Activated naive CD8-positive, alpha-beta T cell treated with anti-CD3 and anti-CD28 coated beads, Interleukin-2, amount 50 U/mL, for 24 hours (primary cell): ENCODE measurements at regions not wholly inside any gene's neighbourhood (a gene's known extent, or its start where the extent isn't known, plus 50 kb on each side); places are given as distances from the start of the nearest gene placed in this dataset.

Source experiments
- ATAC-seq: fragments of 150-1000 bp; cut with Tn5 transposase; one replicate; pipeline ENCODE4 v1.10.0; 2021
- DNase-seq: peaks from one replicate; pipeline ENCODE4 v3.0.0; 2021
- H3K27ac Mint-ChIP-seq: one replicate; pipeline ENCODE4 v1.8.0; 2021; ENCODE audit warnings: mild to moderate bottlenecking, mixed read lengths
- H3K27me3 Mint-ChIP-seq: one replicate; pipeline ENCODE4 v1.8.0; 2021; ENCODE audit warnings: mixed read lengths
- H3K36me3 Mint-ChIP-seq: one replicate; pipeline ENCODE4 v1.8.0; 2021; ENCODE audit warnings: low read depth, mixed read lengths
- H3K4me1 Mint-ChIP-seq: one replicate; pipeline ENCODE4 v1.8.0; 2021; ENCODE audit warnings: mixed read lengths
- H3K4me3 Mint-ChIP-seq: one replicate; pipeline ENCODE4 v1.8.0; 2021; ENCODE audit warnings: mild to moderate bottlenecking, moderate library complexity, mixed read lengths
- H3K9me3 Mint-ChIP-seq: one replicate; pipeline ENCODE4 v1.8.0; 2021; ENCODE audit warnings: mixed read lengths

DNA sequence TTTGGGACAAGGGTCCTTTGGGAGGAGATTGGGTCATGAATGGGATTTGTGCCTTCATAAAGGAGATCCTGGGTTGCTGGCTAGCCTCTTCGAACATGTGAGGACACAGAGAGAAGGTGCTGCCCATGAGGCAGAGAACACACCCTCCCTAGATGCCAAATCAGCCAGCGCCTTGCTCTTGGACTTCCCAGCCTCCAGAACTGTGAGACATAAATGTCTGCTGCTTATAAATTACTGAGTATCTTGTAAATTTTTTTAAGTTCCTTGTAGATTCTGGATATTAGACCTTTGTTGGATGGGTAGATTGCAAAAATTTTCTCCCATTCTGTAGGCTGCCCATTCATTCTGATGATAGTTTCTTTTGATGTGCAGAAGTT, 297.5 kb upstream of the FOXQ1 start:
- Mint-ChIP-seq H3K27ac (no peak overlapping the region), H3K4me1 (no peaks in the 10 kb centered on the region), H3K4me3 (no peak overlapping the region), H3K36me3 (no peaks in the 10 kb centered on the region), H3K27me3 (peaks cover 10% of the 10 kb centered on the region), H3K9me3 (no peaks in the 10 kb centered on the region)
- no peak for ATAC-seq
- no peak for DNase-seq

DNA sequence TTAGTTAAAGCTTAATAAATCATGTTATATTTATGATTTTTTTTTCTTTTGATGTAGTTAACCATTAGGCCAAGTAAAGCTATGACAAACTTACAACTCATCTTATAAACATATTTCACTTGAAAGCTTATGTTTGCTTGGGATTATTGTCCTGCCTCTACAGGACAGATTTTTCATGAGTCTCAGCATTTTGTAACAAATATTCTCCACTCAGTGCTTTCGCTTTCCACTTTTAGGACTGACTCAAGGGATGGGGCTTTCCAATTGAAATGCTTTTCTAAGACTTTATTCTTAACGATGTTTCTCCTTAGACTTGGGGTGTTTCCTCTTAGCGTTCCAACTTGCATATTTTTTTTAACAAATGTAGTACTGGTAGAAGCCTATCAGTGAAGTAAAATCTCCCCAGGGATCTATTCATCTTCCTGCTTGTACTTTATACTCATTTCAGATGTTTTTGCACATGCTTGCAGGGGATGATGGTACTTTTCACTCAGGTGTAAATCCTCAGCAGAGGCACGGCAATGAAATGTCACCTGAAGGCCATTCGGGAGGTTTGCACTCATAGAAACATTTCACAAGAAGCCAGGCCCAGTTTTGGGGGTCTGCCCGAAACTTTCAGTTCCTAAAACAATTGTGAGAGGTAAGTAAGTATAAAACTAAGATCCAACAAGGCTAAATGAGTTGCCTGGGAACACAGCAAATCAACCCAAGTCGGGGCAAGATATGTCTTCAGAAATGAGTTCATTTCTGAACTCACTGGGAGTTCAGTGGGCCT, 298.1 kb upstream of the FOXQ1 start:
- peaks cover 12% of the 10 kb centered on the region for H3K27me3 Mint-ChIP-seq
- H3K4me3 Mint-ChIP-seq, result no peak overlapping the region
- H3K27ac Mint-ChIP-seq, result no peak overlapping the region
- no peak for DNase-seq
- no peak for ATAC-seq
- no peaks in the 10 kb centered on the region for H3K4me1 Mint-ChIP-seq
- H3K36me3 Mint-ChIP-seq, result no peaks in the 10 kb centered on the region
- H3K9me3 Mint-ChIP-seq, result no peaks in the 10 kb centered on the region

DNA sequence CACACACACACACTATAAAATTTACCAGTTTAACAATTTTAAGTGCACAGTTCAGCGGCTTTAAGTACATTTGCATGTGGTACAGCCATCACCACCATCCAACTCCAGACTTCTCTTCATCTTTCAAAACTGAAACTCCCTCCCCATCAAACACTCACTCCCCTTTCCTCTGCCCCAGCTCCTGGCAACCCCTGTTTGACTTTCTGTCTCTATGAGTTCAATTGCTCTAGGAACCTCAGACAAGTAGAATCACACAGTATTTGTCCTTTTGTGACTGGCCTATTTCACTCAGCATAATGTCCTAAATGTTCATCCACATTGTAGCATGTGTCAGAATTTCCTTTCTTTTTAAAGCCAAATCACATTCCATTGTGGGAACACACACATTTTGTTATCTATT, 302.8 kb upstream of the FOXQ1 start:
- no peak for ATAC-seq
- Mint-ChIP-seq H3K9me3 (no peaks in the 10 kb centered on the region), H3K4me3 (no peak overlapping the region), H3K36me3 (no peaks in the 10 kb centered on the region), H3K27ac (no peak overlapping the region), H3K27me3 (peaks cover 7% of the 10 kb centered on the region), H3K4me1 (no peaks in the 10 kb centered on the region)
- DNase-seq, result no peak

DNA sequence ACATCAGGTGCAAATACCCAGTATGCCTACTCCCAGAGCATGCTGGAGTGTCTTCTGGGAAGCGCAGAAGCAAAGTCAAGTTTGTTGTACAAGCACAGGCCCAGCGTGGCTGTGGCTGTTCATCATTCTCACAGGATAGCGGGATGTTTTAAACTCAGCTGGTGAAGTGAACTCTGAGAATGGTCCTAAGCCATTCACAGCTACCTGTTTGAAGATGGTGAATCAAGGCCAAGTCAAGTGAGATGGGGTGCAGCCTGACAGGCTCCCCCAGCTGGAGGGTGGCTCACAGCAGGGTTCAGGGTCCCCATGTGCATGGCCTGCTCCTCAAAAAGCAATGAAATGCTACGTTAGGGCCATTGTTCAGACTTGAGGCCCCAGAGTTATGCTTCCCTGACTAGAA, 304.7 kb upstream of the FOXQ1 start:
- H3K4me1 Mint-ChIP-seq, result no peaks in the 10 kb centered on the region
- ATAC-seq, result no peak
- no peak overlapping the region for H3K27ac Mint-ChIP-seq
- H3K36me3 Mint-ChIP-seq, result no peaks in the 10 kb centered on the region
- H3K9me3 Mint-ChIP-seq, result no peaks in the 10 kb centered on the region
- DNase-seq, result no peak
- no peak overlapping the region for H3K4me3 Mint-ChIP-seq
- H3K27me3 Mint-ChIP-seq, result peaks cover 6% of the 10 kb centered on the region

DNA sequence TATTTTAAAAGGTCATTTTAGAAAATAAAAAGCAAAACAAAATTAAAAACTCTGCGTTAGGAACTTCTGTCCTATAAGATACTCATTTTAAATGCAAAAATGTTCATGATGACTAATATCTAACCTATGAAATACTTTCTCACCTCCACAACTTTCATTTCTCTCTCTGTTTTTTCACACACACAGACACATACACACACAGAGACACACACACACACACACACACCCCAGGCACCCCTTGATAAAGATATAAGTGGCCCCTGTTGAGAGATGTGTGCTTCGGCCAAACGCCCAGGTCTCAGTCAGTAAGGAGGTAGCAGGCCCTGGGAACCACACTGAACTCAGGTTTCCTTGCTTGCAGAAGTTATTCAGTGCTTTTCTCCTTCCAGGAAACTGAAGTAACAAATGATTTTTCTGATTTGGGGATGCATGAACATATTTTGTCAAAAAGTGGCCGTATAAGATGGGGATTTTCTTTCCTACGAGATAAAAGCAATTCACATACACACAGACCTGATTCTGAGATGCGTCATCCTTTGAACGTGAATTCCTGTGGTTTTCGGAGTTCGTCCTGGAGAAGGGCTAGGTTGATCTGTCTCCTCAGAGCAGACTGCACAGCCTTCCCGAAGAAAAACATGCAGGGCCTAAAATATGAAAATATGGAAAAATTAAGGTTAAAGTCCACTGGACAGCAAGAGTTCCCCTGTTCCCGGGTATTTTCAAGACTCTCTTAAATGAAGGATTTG, 306.8 kb upstream of the FOXQ1 start:
- no peaks in the 10 kb centered on the region for H3K36me3 Mint-ChIP-seq
- DNase-seq, result no peak
- no peaks in the 10 kb centered on the region for H3K9me3 Mint-ChIP-seq
- no peak overlapping the region for H3K27ac Mint-ChIP-seq
- no peak for ATAC-seq
- H3K27me3 Mint-ChIP-seq, result peaks cover 3% of the 10 kb centered on the region
- no peaks in the 10 kb centered on the region for H3K4me1 Mint-ChIP-seq
- H3K4me3 Mint-ChIP-seq, result no peak overlapping the region

DNA sequence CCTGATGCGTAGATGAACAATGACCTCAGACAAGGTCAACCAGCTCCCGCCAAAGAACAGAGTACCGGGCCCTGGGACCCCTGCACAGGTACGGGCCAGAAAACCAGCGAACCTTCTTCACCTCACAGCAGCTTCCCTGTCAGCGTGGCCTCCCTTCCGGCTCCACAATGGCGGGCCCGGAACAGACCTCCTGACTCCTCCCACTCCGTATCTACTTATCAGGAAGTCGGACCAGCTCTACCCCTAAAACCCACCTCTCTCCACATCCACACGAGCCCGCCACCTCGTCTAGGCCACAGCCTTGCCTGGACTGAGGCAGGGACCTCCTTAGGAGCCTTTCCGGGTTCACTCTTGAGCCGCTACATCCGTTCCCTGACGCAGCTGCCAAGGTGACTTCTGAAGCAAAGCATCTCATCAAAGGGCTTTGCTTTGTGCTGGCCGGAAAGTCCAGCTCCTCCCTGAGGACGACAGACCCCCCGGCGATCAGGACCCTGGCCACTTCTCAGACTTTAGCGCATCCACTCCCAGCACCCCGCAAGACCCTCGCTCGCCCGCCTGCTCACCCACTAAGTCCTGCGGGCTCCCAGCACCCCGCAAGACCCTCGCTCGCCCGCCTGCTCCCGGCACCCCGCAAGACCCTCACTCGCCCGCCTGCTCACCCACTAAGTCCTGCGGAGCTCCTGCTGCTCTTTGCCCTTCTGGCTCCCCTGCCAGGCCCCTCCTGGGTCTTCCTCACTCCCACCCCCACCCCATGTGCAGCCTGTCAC, 308.3 kb upstream of the FOXQ1 start:
- no peak for DNase-seq
- H3K9me3 Mint-ChIP-seq, result no peaks in the 10 kb centered on the region
- H3K27ac Mint-ChIP-seq, result no peak overlapping the region
- no peaks in the 10 kb centered on the region for H3K36me3 Mint-ChIP-seq
- H3K4me1 Mint-ChIP-seq, result no peaks in the 10 kb centered on the region
- peaks cover 2% of the 10 kb centered on the region for H3K27me3 Mint-ChIP-seq
- ATAC-seq, result no peak
- H3K4me3 Mint-ChIP-seq, result no peak overlapping the region

DNA sequence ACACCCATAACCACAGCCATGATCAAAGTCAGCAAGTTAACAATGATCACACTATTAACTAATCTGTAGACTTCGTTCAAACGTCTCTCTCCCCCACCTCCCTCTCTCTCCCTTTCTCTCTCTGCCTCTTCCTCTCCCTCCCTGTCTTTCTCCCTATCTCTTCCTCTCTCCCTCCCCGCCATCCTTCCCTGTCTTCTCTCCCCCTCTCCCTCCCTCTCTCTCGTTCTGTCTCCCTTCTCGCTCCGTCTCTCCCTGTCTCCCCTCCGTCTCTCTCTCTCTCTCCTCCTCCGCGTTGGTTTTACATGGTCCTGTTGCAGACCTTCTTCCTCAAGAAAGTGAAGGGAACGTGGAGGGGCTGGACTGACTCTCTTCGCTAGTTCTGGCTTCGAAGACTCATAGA, 308.9 kb upstream of the FOXQ1 start:
- no peaks in the 10 kb centered on the region for H3K36me3 Mint-ChIP-seq
- no peaks in the 10 kb centered on the region for H3K9me3 Mint-ChIP-seq
- DNase-seq (no peak), ATAC-seq (no peak)
- H3K27me3 Mint-ChIP-seq, result peaks cover 4% of the 10 kb centered on the region
- no peak overlapping the region for H3K4me3 Mint-ChIP-seq
- H3K27ac Mint-ChIP-seq, result no peak overlapping the region
- H3K4me1 Mint-ChIP-seq, result no peaks in the 10 kb centered on the region

DNA sequence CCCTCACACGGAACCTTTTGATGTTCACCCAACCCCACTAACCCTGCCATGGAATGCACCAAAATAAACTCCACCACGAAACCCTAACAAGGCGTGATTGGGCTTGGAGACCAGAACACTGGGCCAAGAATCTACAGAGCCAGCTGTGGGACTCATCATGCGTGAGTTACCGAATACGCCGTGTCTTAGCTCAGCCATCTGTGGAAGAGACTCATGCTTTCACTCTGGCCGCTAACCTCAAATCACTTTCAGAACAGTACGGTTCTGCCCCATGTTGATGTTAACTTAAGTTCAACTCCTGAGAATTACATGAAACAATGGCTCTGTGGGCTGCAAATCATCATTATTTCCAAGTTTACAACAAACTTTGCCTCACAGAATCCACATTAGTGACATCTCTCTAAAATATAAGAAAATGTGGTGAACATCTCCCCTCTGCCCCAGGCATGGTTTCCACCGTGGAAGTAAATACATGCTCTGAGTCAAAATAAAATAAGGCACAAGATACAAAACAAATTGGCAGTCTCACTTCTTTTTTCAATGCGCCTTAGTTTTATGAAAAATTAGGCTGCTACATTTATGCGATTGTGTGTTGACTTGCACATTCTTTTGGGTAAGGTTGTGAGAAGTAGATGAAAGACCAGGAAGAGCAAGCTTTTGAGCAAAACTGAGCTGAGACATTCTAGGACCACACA, 308.9 kb upstream of the EXOC2 start:
- no peak for ATAC-seq
- Mint-ChIP-seq H3K27me3 (peaks cover 8% of the 10 kb centered on the region), H3K9me3 (no peaks in the 10 kb centered on the region), H3K27ac (no peak overlapping the region), H3K36me3 (no peaks in the 10 kb centered on the region), H3K4me3 (no peak overlapping the region), H3K4me1 (no peaks in the 10 kb centered on the region)
- no peak for DNase-seq

DNA sequence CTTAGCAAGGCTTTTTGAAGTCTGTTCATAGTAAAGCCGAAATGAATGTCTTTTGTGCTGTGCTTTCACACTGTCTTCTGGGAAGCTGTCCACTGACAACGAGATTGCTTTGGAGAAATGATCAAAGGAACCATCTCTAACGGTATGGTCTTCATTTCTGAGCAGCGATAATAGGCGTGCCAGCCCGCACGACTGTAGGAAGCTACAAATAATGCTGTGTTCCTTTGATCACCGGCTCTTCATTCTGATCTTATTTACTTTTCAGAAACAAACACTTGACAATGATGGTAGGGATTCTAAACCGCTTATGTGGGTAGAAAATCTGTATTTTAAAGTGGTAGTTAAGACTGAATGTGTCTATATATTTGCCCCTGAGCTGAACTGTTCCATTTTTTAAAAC, 306.6 kb upstream of the EXOC2 start:
- Mint-ChIP-seq H3K27me3 (peaks cover 17% of the 10 kb centered on the region), H3K36me3 (no peaks in the 10 kb centered on the region), H3K4me3 (no peak overlapping the region), H3K9me3 (no peaks in the 10 kb centered on the region), H3K4me1 (no peaks in the 10 kb centered on the region), H3K27ac (no peak overlapping the region)
- DNase-seq (no peak), ATAC-seq (no peak)

DNA sequence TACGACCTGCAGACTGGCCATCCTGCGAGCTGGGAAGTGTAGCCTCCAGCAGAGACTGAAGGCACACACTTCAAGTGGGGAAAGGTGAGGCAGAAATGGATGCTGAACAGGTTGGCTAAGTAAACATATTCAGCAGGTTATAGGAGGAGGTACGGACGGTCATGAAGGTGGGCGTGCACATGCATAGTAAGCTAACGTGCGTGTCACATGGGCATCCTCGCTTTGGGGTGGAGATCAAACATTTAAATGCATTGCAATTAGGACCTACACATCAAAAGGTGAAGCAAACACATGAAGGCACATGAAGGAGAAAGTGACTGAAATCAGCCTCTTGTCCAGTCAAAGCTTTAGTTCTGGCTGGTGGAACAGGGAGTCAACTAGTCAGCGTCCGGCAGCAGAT, 305.6 kb upstream of the EXOC2 start:
- no peaks in the 10 kb centered on the region for H3K4me1 Mint-ChIP-seq
- ATAC-seq, result no peak
- no peak overlapping the region for H3K4me3 Mint-ChIP-seq
- H3K27ac Mint-ChIP-seq, result no peak overlapping the region
- no peaks in the 10 kb centered on the region for H3K9me3 Mint-ChIP-seq
- H3K27me3 Mint-ChIP-seq, result peaks cover 20% of the 10 kb centered on the region
- no peaks in the 10 kb centered on the region for H3K36me3 Mint-ChIP-seq
- no peak for DNase-seq

DNA sequence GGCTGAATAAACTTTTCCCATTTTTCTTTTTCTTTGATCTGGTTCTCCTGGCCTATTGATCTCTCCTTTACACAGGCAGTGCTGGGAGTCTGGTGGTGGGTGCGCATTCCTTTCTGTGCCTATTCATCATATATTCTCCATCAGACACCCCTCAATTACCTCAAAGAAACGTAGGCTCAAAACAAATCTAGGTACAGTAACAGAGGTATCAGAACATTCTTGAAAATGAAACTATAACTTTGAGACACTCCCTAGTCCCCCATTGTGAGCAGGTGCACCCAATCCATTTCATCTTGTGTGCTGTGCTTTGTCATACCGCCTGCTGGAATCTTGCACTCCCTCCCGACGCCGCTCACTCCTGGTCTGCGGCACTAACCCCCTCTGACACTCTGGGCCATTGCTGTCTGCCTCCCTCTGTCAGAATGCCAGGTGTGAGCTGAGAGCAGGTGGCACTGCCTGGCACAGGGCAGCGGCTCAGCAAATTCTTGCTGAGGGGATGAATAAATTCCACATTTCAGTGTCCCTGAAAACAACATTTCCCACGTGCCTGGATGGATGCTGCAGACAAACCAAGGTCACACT, 303.4 kb upstream of the EXOC2 start:
- ATAC-seq (no peak), DNase-seq (no peak)
- Mint-ChIP-seq H3K4me1 (no peaks in the 10 kb centered on the region), H3K36me3 (no peaks in the 10 kb centered on the region), H3K27ac (no peak overlapping the region), H3K4me3 (no peak overlapping the region), H3K9me3 (no peaks in the 10 kb centered on the region), H3K27me3 (peaks cover 18% of the 10 kb centered on the region)

DNA sequence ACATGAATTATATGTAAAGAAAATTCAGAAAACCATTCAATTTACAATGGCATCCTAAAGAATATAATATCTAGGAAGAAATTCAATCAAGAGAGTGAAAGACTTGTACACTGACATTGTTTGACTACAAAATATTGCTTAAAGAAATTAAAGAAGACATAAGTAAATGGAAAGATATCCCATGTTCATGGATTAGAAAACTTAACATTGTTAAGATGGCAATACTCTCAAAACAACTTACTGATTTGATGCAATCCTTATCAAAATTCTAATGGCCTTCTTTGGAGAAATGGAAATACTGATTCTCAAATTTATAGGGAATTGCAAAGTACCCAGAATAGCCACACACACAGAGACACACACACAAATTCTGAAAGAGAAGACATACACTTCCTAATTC, 298.3 kb upstream of the EXOC2 start:
- no peak for DNase-seq
- no peak overlapping the region for H3K4me3 Mint-ChIP-seq
- H3K27me3 Mint-ChIP-seq, result peaks cover 31% of the 10 kb centered on the region
- ATAC-seq, result no peak
- no peaks in the 10 kb centered on the region for H3K36me3 Mint-ChIP-seq
- no peak overlapping the region for H3K27ac Mint-ChIP-seq
- no peaks in the 10 kb centered on the region for H3K4me1 Mint-ChIP-seq
- no peaks in the 10 kb centered on the region for H3K9me3 Mint-ChIP-seq

DNA sequence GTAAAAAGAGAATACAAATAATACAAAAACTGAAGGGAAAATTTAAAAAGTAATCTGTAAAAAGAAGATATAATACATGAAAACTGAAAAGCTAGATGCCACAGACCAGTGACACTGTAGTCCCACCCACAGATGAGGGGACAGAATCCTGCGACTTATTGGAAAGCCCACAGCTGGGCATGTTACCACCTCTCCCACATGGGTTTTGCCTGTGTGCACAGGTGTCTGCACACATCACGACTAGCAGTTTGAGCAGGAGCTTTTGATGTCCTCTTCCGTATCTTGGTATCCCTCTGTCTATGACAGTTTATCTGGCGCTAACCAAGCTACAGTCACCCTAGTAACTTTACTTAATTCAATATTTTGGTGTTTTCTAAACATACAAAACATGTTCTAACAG, 291.1 kb upstream of the EXOC2 start:
- H3K27ac Mint-ChIP-seq, result no peak overlapping the region
- no peaks in the 10 kb centered on the region for H3K36me3 Mint-ChIP-seq
- peaks cover 20% of the 10 kb centered on the region for H3K27me3 Mint-ChIP-seq
- DNase-seq, result no peak
- H3K9me3 Mint-ChIP-seq, result peaks cover 6% of the 10 kb centered on the region
- H3K4me1 Mint-ChIP-seq, result no peaks in the 10 kb centered on the region
- ATAC-seq, result no peak
- H3K4me3 Mint-ChIP-seq, result no peak overlapping the region

DNA sequence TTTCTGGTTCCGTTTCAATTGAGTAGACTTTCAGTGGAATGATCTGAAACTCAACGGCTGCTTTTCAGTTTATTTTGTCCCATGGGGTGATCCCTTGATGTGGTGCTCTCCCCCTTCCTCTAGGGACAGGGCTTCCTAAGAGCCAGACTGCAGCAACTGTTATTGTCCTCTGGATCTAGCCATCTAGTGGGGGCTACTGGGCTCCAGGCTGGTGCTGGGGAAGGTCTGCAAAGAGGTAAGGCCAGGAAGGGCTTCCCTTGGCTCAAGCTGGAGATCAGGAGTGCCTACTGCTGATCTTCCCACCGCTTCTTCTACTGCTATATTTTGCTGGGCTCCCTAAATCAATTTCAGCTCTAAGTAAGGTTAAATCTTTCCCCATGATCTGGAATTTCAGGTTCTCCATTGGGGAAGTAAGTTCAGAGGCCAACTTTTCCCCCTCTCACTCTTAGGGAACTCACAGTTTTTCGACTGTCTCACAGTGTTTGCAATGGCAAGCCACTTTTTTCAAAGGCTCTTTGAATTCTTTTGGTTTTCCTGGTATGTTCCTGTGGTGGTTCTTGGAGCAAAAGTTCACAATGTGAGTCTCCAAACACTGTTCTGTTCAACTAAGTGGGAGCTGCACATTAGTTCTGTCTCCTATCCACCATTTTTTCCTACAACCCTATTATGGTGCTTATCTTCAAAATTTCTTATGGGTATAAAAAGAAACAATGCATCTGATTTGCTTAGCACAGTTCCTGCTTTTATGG, 286.2 kb upstream of the EXOC2 start:
- H3K36me3 Mint-ChIP-seq, result no peaks in the 10 kb centered on the region

More for the DNA sequence above, 286.2 kb upstream of the EXOC2 start:
- no peak overlapping the region for H3K4me3 Mint-ChIP-seq
- no peak for ATAC-seq
- no peaks in the 10 kb centered on the region for H3K4me1 Mint-ChIP-seq
- peaks cover 5% of the 10 kb centered on the region for H3K27me3 Mint-ChIP-seq
- peaks cover 23% of the 10 kb centered on the region for H3K9me3 Mint-ChIP-seq
- H3K27ac Mint-ChIP-seq, result no peak overlapping the region
- DNase-seq, result no peak
